Endothelial cell of umbilical vein (primary cell): ENCODE measurements at regions not wholly inside any gene's neighbourhood (a gene's known extent, or its start where the extent isn't known, plus 50 kb on each side); places are given as distances from the start of the nearest gene placed in this dataset.

Experiments used
- CTCF ChIP-seq, 2 donors: IDR thresholded peaks; 1 replicate in 1 of 2; 2 replicates in 1 of 2; pipeline ENCODE4 v1.5.1; 2011; ENCODE audit warnings: low read length in 2 of 2, mild to moderate bottlenecking in 2 of 2, moderate library complexity in 2 of 2, control low read depth in 1 of 2, inconsistent platforms in 1 of 2, low read depth in 1 of 2; ENCODE audit not compliant: insufficient read depth in 1 of 2; ENCODE audit errors: extremely low read depth in 1 of 2
- EZH2 ChIP-seq: IDR thresholded peaks from 2 replicates; pipeline ENCODE4 v1.6.1; 2012; ENCODE audit warnings: borderline replicate concordance, low read depth, mild to moderate bottlenecking, moderate library complexity, low read length, inconsistent platforms; ENCODE audit not compliant: severe bottlenecking
- JUN ChIP-seq: IDR thresholded peaks from 2 replicates; pipeline ENCODE4 v1.6.1; 2011; ENCODE audit warnings: borderline replicate concordance, low read depth; ENCODE audit not compliant: insufficient read length, insufficient read depth
- MAX ChIP-seq: IDR thresholded peaks from 2 replicates; pipeline ENCODE4 v1.6.1; 2011; ENCODE audit not compliant: insufficient read depth, insufficient read length
- MYC ChIP-seq: IDR thresholded peaks from one replicate; pipeline ENCODE4 v1.6.1; 2011; ENCODE audit warnings: mild to moderate bottlenecking, low read depth, low read length
- POLR2A ChIP-seq: IDR thresholded peaks from 2 replicates; pipeline ENCODE4 v1.6.1; 2012; ENCODE audit warnings: low read depth, mild to moderate bottlenecking, control low read depth, low read length
- POLR2AphosphoS5 ChIP-seq: IDR thresholded peaks from 2 replicates; pipeline ENCODE4 v1.6.1; 2012; ENCODE audit warnings: low read depth, mild to moderate bottlenecking, control low read depth, low read length, moderate library complexity; ENCODE audit not compliant: insufficient read depth

GRCh38 chr3:181328346-181328745, 338.8 kb upstream of the DNAJC19 start:
- no peak for TF ChIP-seq CTCF (IDR thresholded peaks at IDR 0.05; ENCODE audit: extremely low read depth in 1 of 2, insufficient read depth in 1 of 2, low read depth in 1 of 2, low read length in 2 of 2)
- TF ChIP-seq JUN: no peak
- no peak for TF ChIP-seq POLR2AphosphoS5
- TF ChIP-seq POLR2A: no peak
- TF ChIP-seq MAX: no peak
- no peak for TF ChIP-seq MYC
- no peak for TF ChIP-seq EZH2
